Ammon's horn (tissue), 1 donor: ENCODE measurements at regions not wholly inside any gene's neighbourhood (a gene's known extent, or its start where the extent isn't known, plus 50 kb on each side); places are given as distances from the start of the nearest gene placed in this dataset.
A peak's percentile ranks its signal among the peaks of the same experiment; 100 is the strongest.

Experiments used
- DNase-seq: peaks from one replicate; pipeline ENCODE4 v3.0.0-alpha.2; 2016; ENCODE audit warnings: low spot score

GRCh38 chrX:39439906-39440798, 638.9 kb downstream of the MID1IP1 start:
- no peak for DNase-seq

- DNase-seq, result no peak
These were observed 639.6 kb downstream of the MID1IP1 start for GRCh38 chrX:39440799-39441284.

DNA sequence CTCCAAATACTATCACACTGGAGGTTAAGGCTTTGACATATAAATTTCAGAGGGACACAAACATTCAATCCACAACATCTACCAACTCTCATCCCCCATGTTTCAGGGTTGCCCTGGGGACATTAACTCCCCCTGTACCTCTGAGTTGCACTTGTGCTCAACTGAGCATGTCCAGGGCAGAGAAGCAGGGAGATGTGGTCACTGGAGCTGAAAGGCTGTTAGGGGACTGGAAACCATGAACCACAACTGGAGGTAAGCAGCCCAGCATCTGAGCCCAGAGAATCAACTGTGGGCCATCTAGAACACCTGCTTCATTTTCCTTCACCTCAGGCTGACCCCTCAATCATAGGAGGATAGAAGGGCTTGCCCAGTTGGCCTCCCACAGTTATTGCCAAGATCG, 641.1 kb downstream of the MID1IP1 start:
- DNase-seq, result no peak

DNA sequence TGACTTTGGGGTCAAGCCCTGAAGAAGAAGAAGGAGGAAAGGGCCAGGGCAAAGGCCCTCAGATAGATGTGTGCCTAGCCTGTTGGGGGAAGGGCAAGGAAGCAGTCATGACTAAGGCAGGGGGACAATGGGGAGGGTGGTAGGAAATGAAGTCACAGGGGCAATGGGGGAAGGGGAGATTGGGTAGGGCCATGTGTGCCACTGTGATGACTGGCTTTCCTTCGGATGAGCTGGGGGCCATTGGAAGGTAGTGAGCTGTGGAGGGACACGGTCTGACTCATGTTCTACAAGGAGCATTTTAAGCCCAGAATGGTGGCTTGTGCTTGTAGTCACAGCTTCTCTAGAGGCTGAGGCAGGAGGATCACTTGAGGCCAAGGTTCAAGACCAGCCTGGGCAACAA, 642.0 kb downstream of the MID1IP1 start:
- no peak for DNase-seq

GRCh38 chrX:39445336-39445735, 644.1 kb downstream of the MID1IP1 start:
- DNase-seq, result no peak

- DNase-seq, result no peak
These were observed 648.1 kb downstream of the MID1IP1 start for GRCh38 chrX:39449352-39449751.

DNA sequence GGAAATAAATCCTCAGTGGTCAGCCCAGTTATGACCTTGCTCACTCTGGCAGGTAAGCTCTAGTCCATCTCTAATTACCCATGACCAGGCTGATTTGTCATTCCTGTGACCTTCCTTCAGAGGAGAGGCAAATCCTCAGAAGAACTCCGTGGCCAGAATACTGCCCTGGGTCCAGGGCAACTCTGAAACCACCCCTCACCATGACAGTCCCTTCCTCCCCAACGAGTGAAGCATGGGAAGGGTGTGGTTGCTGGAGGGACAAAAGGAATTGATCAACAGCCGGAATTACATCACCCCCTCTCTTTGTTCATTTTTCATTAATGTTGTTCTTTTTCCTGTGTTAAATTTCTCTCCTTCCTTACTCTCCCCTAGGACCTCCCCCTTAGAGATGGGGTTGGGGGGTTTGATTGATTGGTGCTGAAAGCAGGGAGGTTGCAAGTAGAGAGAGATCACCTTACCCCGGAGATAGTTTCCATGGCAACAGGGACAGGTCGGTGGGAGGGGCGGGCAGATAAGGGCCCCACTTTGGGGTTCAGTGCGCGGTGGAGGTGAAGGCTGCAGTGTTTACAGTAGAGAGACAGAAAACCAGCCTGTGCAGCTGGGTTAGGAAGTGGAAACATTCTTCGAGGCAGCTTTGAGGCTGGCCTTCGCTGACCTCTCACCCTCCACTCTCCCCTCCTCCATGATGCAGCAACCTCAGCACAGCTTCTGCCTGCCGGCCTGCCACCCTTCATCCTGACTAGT, 647.4 kb downstream of the BCOR start:
- no peak for DNase-seq

- DNase-seq, result no peak
These were observed 646.7 kb downstream of the BCOR start for GRCh38 chrX:39451046-39451445.

GRCh38 chrX:39452401-39452800, 645.4 kb downstream of the BCOR start:
- no peak for DNase-seq

DNA sequence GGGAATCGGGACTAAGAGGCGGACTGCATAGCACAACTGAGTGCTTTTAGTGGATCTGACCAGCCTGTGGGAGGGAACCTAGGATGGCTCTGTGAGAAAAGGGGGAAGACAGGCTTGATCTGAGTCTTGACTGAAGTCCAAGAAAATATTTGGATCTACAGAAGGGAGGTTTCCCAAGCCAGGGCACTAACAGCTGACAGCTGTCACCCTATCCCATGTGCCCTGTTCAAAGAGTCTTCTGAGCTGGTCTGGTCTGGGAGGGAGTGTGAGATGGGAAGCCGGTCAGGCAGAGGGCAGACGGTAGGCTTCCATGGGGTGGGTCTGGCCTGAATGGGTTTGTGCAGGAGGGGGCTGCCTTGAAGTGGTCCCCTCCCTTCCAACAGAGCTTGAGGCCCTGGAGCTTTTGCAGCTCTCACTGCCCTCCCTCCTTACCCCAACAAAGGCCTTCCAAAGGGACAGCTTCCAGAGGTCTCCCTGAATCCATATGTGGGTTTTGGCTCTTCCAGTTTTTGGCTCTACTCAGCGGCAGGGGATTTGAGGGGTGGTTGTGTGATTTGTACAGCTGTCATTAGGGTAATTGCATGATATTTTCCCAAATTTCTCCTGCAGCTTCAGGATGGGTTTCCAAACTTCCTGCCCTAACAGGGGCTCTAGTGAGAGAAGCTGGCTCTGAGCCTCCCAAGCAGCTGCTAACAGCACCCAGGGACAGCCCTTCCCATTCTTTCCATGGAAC, 643.7 kb downstream of the BCOR start:
- no peak for DNase-seq

GRCh38 chrX:39456894-39457604, 640.7 kb downstream of the BCOR start:
- no peak for DNase-seq

DNA sequence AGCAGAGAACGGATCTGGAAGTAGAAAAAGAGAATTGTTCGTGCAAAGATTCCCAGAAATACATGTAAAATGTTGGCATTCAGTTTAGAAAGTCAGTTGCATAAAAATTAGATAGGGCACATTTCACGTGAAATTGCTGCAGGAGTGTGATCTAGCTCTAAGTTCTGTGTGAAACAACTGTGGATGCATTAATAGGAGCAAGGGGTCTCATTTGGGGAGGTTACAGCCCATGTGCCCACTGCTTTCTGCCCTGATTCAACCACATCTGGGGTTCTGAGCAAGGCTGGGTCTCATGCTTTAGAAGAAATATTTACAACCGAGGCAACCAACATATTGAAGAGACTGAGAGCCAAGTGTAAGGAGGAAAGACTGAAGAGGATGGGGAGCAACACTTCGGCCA, 639.0 kb downstream of the BCOR start:
- DNase-seq, result no peak

DNA sequence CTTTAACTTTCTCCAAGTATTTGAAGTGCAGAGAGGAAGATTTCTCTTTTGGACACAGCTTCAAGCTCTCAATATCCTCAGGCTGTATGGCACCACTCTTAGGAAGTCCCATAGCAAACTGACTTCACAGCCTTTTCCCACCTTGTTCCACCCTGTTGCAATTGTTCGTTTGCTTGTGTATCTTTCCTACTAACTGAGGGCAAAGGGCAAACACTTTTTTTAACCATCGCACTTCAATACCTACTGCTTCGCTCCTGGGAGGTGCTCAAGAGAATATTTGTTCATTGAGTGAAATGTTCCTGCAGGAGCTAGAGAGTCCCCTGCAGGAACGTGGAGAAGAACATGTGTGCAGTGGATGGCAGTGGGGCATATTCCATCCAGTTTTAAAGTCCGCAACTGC, 638.6 kb downstream of the BCOR start:
- DNase-seq, result no peak

- DNase-seq, result no peak
These were observed 637.8 kb downstream of the BCOR start for GRCh38 chrX:39459952-39460351.

DNA sequence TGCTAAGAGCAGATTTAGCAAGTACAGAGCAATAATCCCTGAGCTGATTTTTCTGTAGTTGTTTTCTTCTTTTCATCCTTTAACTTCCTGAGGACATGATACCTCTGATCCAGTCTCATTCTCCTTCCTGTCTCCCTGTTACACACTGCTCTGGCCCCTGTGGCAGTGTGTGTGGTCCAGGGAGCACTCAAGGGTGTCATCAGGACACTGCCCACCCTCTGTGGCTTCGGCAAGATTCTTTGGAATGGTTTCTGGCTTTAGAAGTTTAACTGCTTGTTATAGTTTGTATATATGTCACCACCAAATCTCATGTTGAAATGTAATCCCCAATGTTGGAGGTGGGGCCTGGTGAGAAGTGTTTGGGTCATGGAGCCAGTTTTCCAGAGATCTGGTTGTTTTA, 637.3 kb downstream of the BCOR start:
- DNase-seq, result no peak

- DNase-seq, result no peak
These were observed 634.9 kb downstream of the BCOR start for GRCh38 chrX:39462835-39463234.

DNA sequence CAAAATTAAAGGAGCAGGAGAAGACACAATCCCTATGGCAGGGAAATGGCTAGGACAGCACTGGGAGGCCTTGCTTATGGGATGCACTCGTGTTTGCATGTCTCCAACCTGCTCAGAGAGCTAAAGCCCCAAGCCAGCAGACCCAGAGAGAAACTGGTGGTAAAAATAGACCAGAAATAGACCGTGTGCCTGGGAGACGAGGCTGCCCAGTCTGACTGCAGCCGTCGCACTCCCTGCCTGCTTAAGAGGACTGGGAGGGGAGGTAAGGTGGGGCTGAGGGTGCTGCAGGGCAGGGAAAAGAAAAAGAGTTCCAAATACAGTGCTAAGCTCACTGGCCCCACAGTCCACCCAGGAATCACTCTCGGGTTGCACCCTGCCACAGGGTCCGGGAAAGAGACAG, 633.5 kb downstream of the BCOR start:
- no peak for DNase-seq

DNA sequence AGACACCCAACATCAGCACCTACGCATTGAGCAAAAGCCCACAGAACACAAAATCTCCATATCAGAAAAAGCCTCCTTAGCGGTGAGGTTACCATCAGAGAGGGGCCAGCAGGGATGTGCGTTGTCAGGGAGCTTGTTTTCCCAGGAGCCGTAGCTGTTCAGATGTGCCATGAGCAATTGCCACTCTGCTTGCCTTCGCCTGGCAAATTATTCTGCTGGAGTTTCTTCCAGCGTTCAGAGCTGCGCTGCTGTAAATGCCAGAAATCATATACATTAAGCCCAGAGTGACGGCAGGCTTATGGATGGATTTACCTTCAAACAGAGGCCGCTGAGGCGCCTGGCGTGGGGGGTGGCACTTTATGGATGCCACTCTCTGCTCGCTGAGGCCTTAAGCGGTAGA, 632.3 kb downstream of the BCOR start:
- no peak for DNase-seq

DNA sequence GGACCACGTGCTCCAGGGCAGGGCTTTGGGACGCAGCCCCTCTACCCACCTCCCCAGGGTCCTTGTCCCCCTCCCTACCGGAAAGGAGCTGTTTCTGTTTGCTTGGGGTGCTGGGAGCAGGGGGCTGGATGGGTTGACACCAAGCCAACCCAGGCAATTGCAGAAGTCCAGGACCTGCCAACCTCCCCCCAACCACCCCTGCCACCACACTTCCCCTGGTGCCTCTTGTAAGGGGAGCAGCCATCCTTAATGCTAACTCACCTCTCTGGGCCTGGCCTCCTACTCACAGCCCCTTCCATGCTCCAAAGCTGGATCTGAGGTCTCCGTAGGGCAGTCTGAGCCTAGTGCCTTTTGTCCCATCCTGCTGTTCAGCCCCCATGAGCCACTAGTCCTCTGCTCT, 631.9 kb downstream of the BCOR start:
- no peak for DNase-seq

GRCh38 chrX:39469126-39469525, 628.6 kb downstream of the BCOR start:
- DNase-seq, result no peak

GRCh38 chrX:39470588-39471407, 627.0 kb downstream of the BCOR start:
- DNase-seq, result peak; percentile 61
